ENCODE measurements at regions not wholly inside any gene's neighbourhood (a gene's known extent, or its start where the extent isn't known, plus 50 kb on each side); places are given as distances from the start of the nearest gene placed in this dataset.

DNA sequence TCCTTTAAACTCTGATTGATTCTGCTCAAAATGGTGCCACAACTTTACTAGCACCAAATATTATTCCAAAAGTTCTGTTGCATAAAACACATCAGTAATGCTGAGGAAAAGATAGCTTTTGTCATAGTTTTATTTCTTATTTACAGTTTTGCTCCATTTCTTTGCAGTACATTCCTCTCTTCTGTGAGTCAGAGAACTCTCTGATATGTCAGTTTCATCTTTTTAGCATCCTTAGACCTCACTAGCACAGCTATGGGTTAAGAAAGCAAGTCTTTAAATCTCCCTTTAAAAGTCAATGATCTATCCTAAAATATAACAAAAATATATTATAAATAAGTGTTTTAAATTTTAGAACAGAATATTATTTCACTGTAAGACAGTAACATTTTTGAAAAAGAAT is 356.6 kb upstream of the SNX7 start:
- ATAC-seq (no peak), DNase-seq (no peak)
- no peaks in the 10 kb centered on the region for H4K20me1 ChIP-seq (ENCODE audit: low read length)
- CTCF ChIA-PET, result no interaction called here
- no peaks in the 10 kb centered on the region for H3K4me1 ChIP-seq (ENCODE audit: insufficient read depth, low read length)
- H3K27me3 ChIP-seq (ENCODE audit: low read length), result no peaks in the 10 kb centered on the region
- BruUV-seq (replicated peaks), result no TSS peak
- H3K4me3 ChIP-seq (ENCODE audit: low read length), result no peak overlapping the region
- no peak overlapping the region for H3K9ac ChIP-seq (ENCODE audit: low read length)
- no peaks in the 10 kb centered on the region for H3F3A ChIP-seq (ENCODE audit: low read length, unreplicated experiment)
- intact Hi-C loops (cut with micrococcal nuclease), result no loop called here
- H3K79me2 ChIP-seq (ENCODE audit: low read length), result no peaks in the 10 kb centered on the region
- no peak overlapping the region for H3K27ac ChIP-seq (ENCODE audit: low read length)
- no peak overlapping the region for H2AFZ ChIP-seq (ENCODE audit: low read length)
- H3K4me2 ChIP-seq (ENCODE audit: low read length), result no peak overlapping the region
- POLR2A ChIA-PET (ENCODE audit: unreplicated experiment), result interaction anchor here (0.6 kb wide), 1 partner anchor 23 kb away, joined by 3 read pairs; no protein-coding TSS in a partner anchor
- no peaks in the 10 kb centered on the region for H3K9me3 ChIP-seq (ENCODE audit: low read length)
- no peaks in the 10 kb centered on the region for H3K36me3 ChIP-seq (ENCODE audit: low read depth, low read length)
- no peaks in the 10 kb centered on the region for H3K9me2 ChIP-seq (replicated peaks; ENCODE audit: low read length)
- TF ChIP-seq EZH2phosphoT487 (IDR thresholded peaks at IDR 0.05; ENCODE audit: borderline replicate concordance, low read length), result no peak
- TF ChIP-seq EZH2 (IDR thresholded peaks at IDR 0.05; ENCODE audit: low read length, unreplicated experiment), result no peak
- TF ChIP-seq, protein P1, sequence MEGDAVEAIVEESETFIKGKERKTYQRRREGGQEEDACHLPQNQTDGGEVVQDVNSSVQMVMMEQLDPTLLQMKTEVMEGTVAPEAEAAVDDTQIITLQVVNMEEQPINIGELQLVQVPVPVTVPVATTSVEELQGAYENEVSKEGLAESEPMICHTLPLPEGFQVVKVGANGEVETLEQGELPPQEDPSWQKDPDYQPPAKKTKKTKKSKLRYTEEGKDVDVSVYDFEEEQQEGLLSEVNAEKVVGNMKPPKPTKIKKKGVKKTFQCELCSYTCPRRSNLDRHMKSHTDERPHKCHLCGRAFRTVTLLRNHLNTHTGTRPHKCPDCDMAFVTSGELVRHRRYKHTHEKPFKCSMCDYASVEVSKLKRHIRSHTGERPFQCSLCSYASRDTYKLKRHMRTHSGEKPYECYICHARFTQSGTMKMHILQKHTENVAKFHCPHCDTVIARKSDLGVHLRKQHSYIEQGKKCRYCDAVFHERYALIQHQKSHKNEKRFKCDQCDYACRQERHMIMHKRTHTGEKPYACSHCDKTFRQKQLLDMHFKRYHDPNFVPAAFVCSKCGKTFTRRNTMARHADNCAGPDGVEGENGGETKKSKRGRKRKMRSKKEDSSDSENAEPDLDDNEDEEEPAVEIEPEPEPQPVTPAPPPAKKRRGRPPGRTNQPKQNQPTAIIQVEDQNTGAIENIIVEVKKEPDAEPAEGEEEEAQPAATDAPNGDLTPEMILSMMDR (conservative IDR thresholded peaks at IDR 0.05; ENCODE audit: low read depth, low read length), result no peak

DNA sequence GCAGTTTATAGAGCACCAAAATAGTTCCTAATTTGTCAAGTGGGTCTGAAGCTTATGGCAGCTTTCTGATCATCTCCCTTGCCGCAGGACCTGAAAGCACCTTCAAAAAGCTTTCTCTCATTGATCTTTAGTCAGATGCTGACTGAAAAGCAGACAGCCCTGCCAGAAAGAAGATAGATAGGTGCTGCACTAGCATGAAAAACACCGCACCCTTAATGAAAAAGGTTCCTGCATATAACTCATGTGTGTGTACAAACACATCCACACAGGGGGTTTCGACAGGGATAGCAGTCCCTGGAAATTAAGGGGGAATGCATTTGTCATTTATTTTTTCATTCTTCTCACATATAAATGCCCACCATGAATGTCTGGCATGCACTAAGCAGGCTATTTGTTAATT is 361.7 kb upstream of the SNX7 start:
- no peaks in the 10 kb centered on the region for H3K79me2 ChIP-seq (ENCODE audit: low read length)
- H3K4me3 ChIP-seq (ENCODE audit: low read length), result no peak overlapping the region
- no peaks in the 10 kb centered on the region for H3K9me2 ChIP-seq (replicated peaks; ENCODE audit: low read length)
- no peak overlapping the region for H3K27ac ChIP-seq (ENCODE audit: low read length)
- no peak overlapping the region for H3K9ac ChIP-seq (ENCODE audit: low read length)
- H3K4me1 ChIP-seq (ENCODE audit: insufficient read depth, low read length), result peaks cover 14% of the 10 kb centered on the region
- TF ChIP-seq EZH2phosphoT487 (IDR thresholded peaks at IDR 0.05; ENCODE audit: borderline replicate concordance, low read length) (no peak), EZH2 (IDR thresholded peaks at IDR 0.05; ENCODE audit: low read length, unreplicated experiment) (no peak)
- TF ChIP-seq, protein P1 (conservative IDR thresholded peaks at IDR 0.05; ENCODE audit: low read depth, low read length), result no peak
- no peaks in the 10 kb centered on the region for H4K20me1 ChIP-seq (ENCODE audit: low read length)
- no TSS peak for BruUV-seq (replicated peaks)
- ChIA-PET CTCF (no interaction called here), POLR2A (ENCODE audit: unreplicated experiment) (no interaction called here)
- no peaks in the 10 kb centered on the region for H3F3A ChIP-seq (ENCODE audit: low read length, unreplicated experiment)
- H3K9me3 ChIP-seq (ENCODE audit: low read length), result no peaks in the 10 kb centered on the region
- intact Hi-C loops (cut with micrococcal nuclease), result no loop called here
- ATAC-seq (no peak), DNase-seq (no peak)
- no peaks in the 10 kb centered on the region for H3K36me3 ChIP-seq (ENCODE audit: low read depth, low read length)
- no peaks in the 10 kb centered on the region for H3K27me3 ChIP-seq (ENCODE audit: low read length)
- H2AFZ ChIP-seq (ENCODE audit: low read length), result no peak overlapping the region
- no peak overlapping the region for H3K4me2 ChIP-seq (ENCODE audit: low read length)

DNA sequence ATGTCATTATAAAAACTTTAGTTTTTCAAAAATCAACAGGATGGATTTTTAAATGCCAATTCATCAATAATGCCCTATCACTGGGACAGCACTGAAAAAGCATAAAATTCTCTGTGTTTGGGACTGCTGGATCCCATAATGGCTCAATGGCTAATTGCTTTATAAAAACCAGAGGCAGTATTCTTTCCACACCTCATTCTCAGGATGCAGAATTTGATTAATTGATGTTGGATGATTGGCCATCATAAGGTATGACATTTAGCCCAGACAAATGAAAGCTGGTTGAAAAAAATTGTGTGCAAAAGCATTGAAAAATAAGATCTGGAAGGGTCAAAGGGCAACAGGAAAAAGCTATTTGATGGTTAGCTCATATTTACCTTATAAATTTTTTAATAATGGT is 362.2 kb upstream of the SNX7 start:
- Histone ChIP-seq H3K79me2 (ENCODE audit: low read length) (no peaks in the 10 kb centered on the region), H3K4me3 (ENCODE audit: low read length) (no peak overlapping the region), H3K27me3 (ENCODE audit: low read length) (no peaks in the 10 kb centered on the region), H3F3A (ENCODE audit: low read length, unreplicated experiment) (no peaks in the 10 kb centered on the region), H3K4me1 (ENCODE audit: insufficient read depth, low read length) (peaks cover 14% of the 10 kb centered on the region), H3K36me3 (ENCODE audit: low read depth, low read length) (no peaks in the 10 kb centered on the region), H3K9me3 (ENCODE audit: low read length) (no peaks in the 10 kb centered on the region), H3K4me2 (ENCODE audit: low read length) (no peak overlapping the region), H4K20me1 (ENCODE audit: low read length) (no peaks in the 10 kb centered on the region), H3K9me2 (replicated peaks; ENCODE audit: low read length) (no peaks in the 10 kb centered on the region), H3K27ac (ENCODE audit: low read length) (no peak overlapping the region), H2AFZ (ENCODE audit: low read length) (no peak overlapping the region), H3K9ac (ENCODE audit: low read length) (no peak overlapping the region)
- ATAC-seq (no peak), DNase-seq (no peak)
- TF ChIP-seq EZH2phosphoT487 (IDR thresholded peaks at IDR 0.05; ENCODE audit: borderline replicate concordance, low read length) (no peak), EZH2 (IDR thresholded peaks at IDR 0.05; ENCODE audit: low read length, unreplicated experiment) (no peak)
- TF ChIP-seq, protein P1 (conservative IDR thresholded peaks at IDR 0.05; ENCODE audit: low read depth, low read length), result no peak
- CTCF ChIA-PET, result no interaction called here
- POLR2A ChIA-PET (ENCODE audit: unreplicated experiment), result interaction anchor here (0.6 kb wide), 1 partner anchor 25 kb away, joined by 5 read pairs; no protein-coding TSS in a partner anchor
- BruUV-seq (replicated peaks), result no TSS peak
- intact Hi-C loops (cut with micrococcal nuclease), result no loop called here
